MCF 10A (cell line): ENCODE measurements at regions not wholly inside any gene's neighbourhood (a gene's known extent, or its start where the extent isn't known, plus 50 kb on each side); places are given as distances from the start of the nearest gene placed in this dataset.
A peak's percentile ranks its signal among the peaks of the same experiment; 100 is the strongest.

Source experiments
- BruUV-seq: library from RNA; stranded (reverse); fragments of 400-500 nt; replicated peaks from 2 replicates; lab custom pipeline; 2021; lab: Mats Ljungman, UMichigan
- CTCF ChIA-PET: fragments of 300-600 bp; sonication (Branson Sonifier 250); formaldehyde crosslinking; extraction: SDS; loops from one replicate; lab custom pipeline; 2021; ENCODE audit warnings: antibody characterized with exemption, inconsistent platforms; lab: Yijun Ruan, JAX
- POLR2A ChIA-PET: fragments of 300-600, 350-650 bp; sonication (Branson Sonifier 250); formaldehyde crosslinking; extraction: SDS; loops from one replicate; lab custom pipeline; 2020; ENCODE audit warnings: antibody characterized with exemption, inconsistent platforms; lab: Yijun Ruan, JAX
- DNase-seq: peaks from one replicate; pipeline ENCODE4 v3.0.0-alpha.2; 2018; ENCODE audit not compliant: unreplicated experiment
- H3K27ac Mint-ChIP-seq: one replicate; pipeline ENCODE4 v1.8.0; 2022; ENCODE audit warnings: mild to moderate bottlenecking, low read depth, mixed read lengths; ENCODE audit not compliant: unreplicated experiment
- H3K27me3 Mint-ChIP-seq: one replicate; pipeline ENCODE4 v1.8.0; 2022; ENCODE audit warnings: mixed read lengths; ENCODE audit not compliant: insufficient read depth, unreplicated experiment
- H3K36me3 Mint-ChIP-seq: one replicate; pipeline ENCODE4 v1.8.0; 2022; ENCODE audit warnings: mild to moderate bottlenecking, moderate library complexity, mixed read lengths; ENCODE audit not compliant: insufficient read depth, unreplicated experiment
- H3K4me1 Mint-ChIP-seq: one replicate; pipeline ENCODE4 v1.8.0; 2022; ENCODE audit warnings: mixed read lengths; ENCODE audit not compliant: insufficient read depth, unreplicated experiment
- H3K4me3 Mint-ChIP-seq: one replicate; pipeline ENCODE4 v1.8.0; 2022; ENCODE audit warnings: mild to moderate bottlenecking, moderate library complexity, mixed read lengths; ENCODE audit not compliant: unreplicated experiment
- H3K9me3 Mint-ChIP-seq: one replicate; pipeline ENCODE4 v1.8.0; 2022; ENCODE audit warnings: mixed read lengths; ENCODE audit not compliant: unreplicated experiment
- intact Hi-C: fragments of 100-400 bp; cut with micrococcal nuclease; formaldehyde crosslinking; loops from 2 replicates; pipeline ENCODE4 v1.14.1; 2022
- TF ChIP-seq, protein P1 (sequence below): fragments of 200-600 bp; IDR thresholded peaks from one replicate; pipeline ENCODE4 v1.8.0; 2022; ENCODE audit warnings: antibody characterized with exemption, mild to moderate bottlenecking; ENCODE audit not compliant: unreplicated experiment

DNA sequence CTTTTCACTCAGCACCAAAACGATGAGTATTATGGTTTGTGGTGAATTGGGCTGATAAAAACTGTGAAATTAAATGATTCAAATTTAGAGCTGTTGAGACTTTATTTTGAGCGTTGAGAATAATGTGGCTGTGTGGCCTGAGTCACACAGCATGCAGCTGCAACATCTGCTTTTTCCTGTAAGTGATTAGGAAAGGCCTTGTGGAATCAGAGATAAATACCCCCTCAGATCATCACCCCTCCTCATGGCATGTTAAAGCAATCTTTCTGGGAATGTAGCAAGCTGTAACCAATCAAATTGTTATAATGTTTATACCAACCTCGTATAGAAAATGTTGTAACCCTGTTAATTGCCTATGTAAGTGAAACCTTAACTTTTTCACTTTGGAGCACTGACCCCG is 90.0 kb upstream of the GRPR start:
- DNase-seq = no peak
- no TSS peak for BruUV-seq
- intact Hi-C loops = no loop called here
- TF ChIP-seq, protein P1, sequence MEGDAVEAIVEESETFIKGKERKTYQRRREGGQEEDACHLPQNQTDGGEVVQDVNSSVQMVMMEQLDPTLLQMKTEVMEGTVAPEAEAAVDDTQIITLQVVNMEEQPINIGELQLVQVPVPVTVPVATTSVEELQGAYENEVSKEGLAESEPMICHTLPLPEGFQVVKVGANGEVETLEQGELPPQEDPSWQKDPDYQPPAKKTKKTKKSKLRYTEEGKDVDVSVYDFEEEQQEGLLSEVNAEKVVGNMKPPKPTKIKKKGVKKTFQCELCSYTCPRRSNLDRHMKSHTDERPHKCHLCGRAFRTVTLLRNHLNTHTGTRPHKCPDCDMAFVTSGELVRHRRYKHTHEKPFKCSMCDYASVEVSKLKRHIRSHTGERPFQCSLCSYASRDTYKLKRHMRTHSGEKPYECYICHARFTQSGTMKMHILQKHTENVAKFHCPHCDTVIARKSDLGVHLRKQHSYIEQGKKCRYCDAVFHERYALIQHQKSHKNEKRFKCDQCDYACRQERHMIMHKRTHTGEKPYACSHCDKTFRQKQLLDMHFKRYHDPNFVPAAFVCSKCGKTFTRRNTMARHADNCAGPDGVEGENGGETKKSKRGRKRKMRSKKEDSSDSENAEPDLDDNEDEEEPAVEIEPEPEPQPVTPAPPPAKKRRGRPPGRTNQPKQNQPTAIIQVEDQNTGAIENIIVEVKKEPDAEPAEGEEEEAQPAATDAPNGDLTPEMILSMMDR = no peak
- H3K9me3 Mint-ChIP-seq = no peaks in the 10 kb centered on the region
- H3K36me3 Mint-ChIP-seq = no peaks in the 10 kb centered on the region
- peaks cover 4% of the 10 kb centered on the region for H3K4me1 Mint-ChIP-seq
- H3K27me3 Mint-ChIP-seq = peaks cover 22% of the 10 kb centered on the region
- H3K27ac Mint-ChIP-seq = no peak overlapping the region
- no peak overlapping the region for H3K4me3 Mint-ChIP-seq
- CTCF ChIA-PET = no interaction called here
- POLR2A ChIA-PET = interaction anchor here (0.5 kb wide), 1 partner anchor 9 kb away, joined by 3 read pairs; no protein-coding TSS in a partner anchor

DNA sequence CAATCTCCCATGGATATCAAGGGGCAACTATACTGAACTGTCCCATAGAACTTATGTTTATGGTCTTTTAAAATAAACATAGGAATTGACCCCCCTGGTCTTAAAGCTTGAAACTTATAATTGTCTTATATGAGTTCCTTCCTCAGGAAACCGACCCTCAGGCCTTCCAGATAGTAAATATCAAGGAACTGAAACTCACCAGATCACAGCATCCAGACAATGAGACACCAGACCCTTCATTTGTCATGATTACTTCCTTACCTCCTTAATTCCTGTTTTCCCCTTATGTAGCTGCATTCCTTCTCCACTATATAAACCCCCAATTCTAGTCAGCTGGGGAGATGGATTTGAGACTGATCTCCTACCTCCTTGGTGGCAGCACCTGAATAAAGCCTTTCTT is 94.8 kb upstream of the GRPR start:
- intact Hi-C loops = no loop called here
- Mint-ChIP-seq H3K4me3 (no peak overlapping the region), H3K9me3 (no peaks in the 10 kb centered on the region), H3K4me1 (peaks cover 12% of the 10 kb centered on the region), H3K27ac (no peak overlapping the region), H3K27me3 (no peaks in the 10 kb centered on the region), H3K36me3 (no peaks in the 10 kb centered on the region)
- ChIA-PET CTCF (interaction anchor here (0.9 kb wide), 1 partner anchor 9 kb away, joined by 4 read pairs; no protein-coding TSS in a partner anchor), POLR2A (no interaction called here)
- TF ChIP-seq, protein P1 = no peak
- no peak for DNase-seq
- BruUV-seq = no TSS peak

GRCh38 chrX:16023790-16024734 is 99.3 kb upstream of the GRPR start:
- intact Hi-C loops = no loop called here
- no TSS peak for BruUV-seq

GRCh38 chrX:16022580-16023200 is 100.7 kb upstream of the GRPR start:
- H3K27me3 Mint-ChIP-seq = peaks cover 38% of the 10 kb centered on the region
- H3K27ac Mint-ChIP-seq = no peak overlapping the region
- POLR2A ChIA-PET = no interaction called here
- intact Hi-C loops = no loop called here
- BruUV-seq = no TSS peak
- TF ChIP-seq, protein P1 = no peak
- H3K9me3 Mint-ChIP-seq = no peaks in the 10 kb centered on the region
- no peak overlapping the region for H3K4me3 Mint-ChIP-seq
- peak; percentile 47 for DNase-seq
- CTCF ChIA-PET = interaction anchor here (0.6 to 1.2 kb wide), 2 partner anchors 92 to 723 kb away, joined by 3 read pairs; no protein-coding TSS in a partner anchor
- H3K36me3 Mint-ChIP-seq = no peaks in the 10 kb centered on the region
- H3K4me1 Mint-ChIP-seq = peaks cover 15% of the 10 kb centered on the region

More at GRCh38 chrX:16023790-16024734, 99.3 kb upstream of the GRPR start:
- H3K4me1 Mint-ChIP-seq = peaks cover 15% of the 10 kb centered on the region
- no peaks in the 10 kb centered on the region for H3K36me3 Mint-ChIP-seq
- ChIA-PET POLR2A (no interaction called here), CTCF (no interaction called here)
- no peaks in the 10 kb centered on the region for H3K9me3 Mint-ChIP-seq
- DNase-seq = peak; percentile 48
- peaks cover 27% of the 10 kb centered on the region for H3K27me3 Mint-ChIP-seq
- TF ChIP-seq, protein P1 = no peak
- no peak overlapping the region for H3K4me3 Mint-ChIP-seq
- H3K27ac Mint-ChIP-seq = no peak overlapping the region
